Uterus (tissue), 2 donors: ENCODE measurements at regions not wholly inside any gene's neighbourhood (a gene's known extent, or its start where the extent isn't known, plus 50 kb on each side); places are given as distances from the start of the nearest gene placed in this dataset.

Source experiments
- CTCF ChIP-seq, 4 experiments: fragments of 200-600 bp in 2 of 4; fragments of 450-650 bp in 2 of 4; sonication (generic) in 2 of 4; IDR thresholded peaks; one replicate each; pipeline ENCODE4 v1.5.1; 2016 to 2019; ENCODE audit warnings: antibody characterized with exemption in 4 of 4, mild to moderate bottlenecking in 2 of 4, moderate library complexity in 1 of 4
- POLR2A ChIP-seq, 2 donors: fragments of 450-650 bp; IDR thresholded peaks; one replicate each; pipeline ENCODE4 v1.6.1; 2016; ENCODE audit warnings: antibody characterized with exemption in 2 of 2, mild to moderate bottlenecking in 1 of 2, moderate library complexity in 1 of 2

GRCh38 chr2:6496376-6496775, 369.3 kb downstream of the CMPK2 start:
- no peak for TF ChIP-seq CTCF (IDR thresholded peaks at IDR 0.05)
- TF ChIP-seq POLR2A (IDR thresholded peaks at IDR 0.05), result no peak
